ENCODE measurements at regions not wholly inside any gene's neighbourhood (a gene's known extent, or its start where the extent isn't known, plus 50 kb on each side); places are given as distances from the start of the nearest gene placed in this dataset.
"Not testable (repeated sequence)": the region's sequence is repeated elsewhere in the genome, so short reads cannot be mapped to it uniquely, and the experiment has no call there.

GRCh38 chr19:37303591-37304171 is 67.2 kb upstream of the ZNF527 start:
- DNase-seq (ENCODE audit: low read depth): peak; percentile 42

DNA sequence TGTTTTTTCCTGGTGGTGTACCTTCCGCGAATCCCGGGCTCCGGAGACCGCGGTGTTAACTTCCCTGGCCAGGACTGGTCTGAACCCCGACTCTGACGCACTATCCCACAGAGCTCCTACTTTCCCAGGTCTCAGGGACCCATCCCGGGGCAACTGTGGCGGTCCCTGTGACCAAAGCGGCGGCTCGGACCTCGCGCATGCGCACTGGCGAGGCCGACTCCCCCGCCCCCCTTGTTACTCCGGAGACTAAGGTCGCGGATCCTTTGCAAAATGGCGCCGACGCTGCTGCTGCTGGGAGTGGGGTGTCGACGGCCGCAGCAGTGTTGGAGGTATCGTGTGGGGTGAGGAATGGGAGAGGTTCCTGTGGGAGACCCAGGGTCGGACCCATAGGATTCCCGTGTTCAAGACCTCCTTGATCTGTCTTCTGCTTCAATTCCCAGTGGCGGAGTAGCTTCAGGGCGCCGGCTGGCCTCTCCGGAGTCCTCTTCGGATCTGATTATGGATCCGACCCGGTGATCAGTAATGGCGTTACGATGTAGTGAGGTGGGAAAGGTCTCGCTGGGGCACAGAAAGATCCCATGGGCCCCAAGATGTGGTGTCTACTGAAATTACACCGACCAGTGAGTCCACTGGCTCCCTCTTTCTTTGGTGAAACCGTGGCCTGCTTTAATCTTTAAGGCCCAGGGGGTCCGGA is 66.6 kb upstream of the ZNF527 start:
- peak; percentile 42 for DNase-seq (ENCODE audit: low read depth)

- DNase-seq (ENCODE audit: low read depth): no peak
Observed at GRCh38 chr19:37304884-37305255, 66.0 kb upstream of the ZNF527 start.

GRCh38 chr19:37306383-37306963 is 64.4 kb upstream of the ZNF527 start:
- DNase-seq (ENCODE audit: low read depth): no peak

GRCh38 chr19:37309834-37310575 is 60.9 kb upstream of the ZNF527 start:
- DNase-seq (ENCODE audit: low read depth): no peak

- DNase-seq (ENCODE audit: low read depth): not testable (repeated sequence)
Observed at GRCh38 chr19:37312531-37313334, 58.2 kb upstream of the ZNF527 start.

DNA sequence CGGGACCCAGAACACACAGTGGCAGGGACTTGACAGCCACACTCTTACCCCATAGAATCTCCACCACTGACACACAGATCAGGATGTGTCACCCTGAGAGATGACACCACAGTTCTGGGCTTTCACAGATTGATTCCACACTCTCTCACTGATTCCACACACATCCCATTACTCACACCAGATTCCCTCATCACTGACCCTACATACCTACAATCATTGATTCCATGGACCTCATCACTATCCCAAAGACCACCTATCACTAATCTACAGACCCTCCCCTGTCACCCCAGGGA is 57.6 kb upstream of the ZNF527 start:
- no peak for DNase-seq (ENCODE audit: low read depth)

GRCh38 chr19:37317403-37318209 is 53.3 kb upstream of the ZNF527 start:
- peak; percentile 98 for DNase-seq (ENCODE audit: low read depth)

GRCh38 chr19:37320988-37321387 is 49.9 kb upstream of the ZNF527 start:
- not testable (repeated sequence) for DNase-seq (ENCODE audit: low read depth)

All from LHCN-M2 (cell line).